ENCODE measurements at regions not wholly inside any gene's neighbourhood (a gene's known extent, or its start where the extent isn't known, plus 50 kb on each side); places are given as distances from the start of the nearest gene placed in this dataset.
A peak's percentile ranks its signal among the peaks of the same experiment; 100 is the strongest.
"Not testable (repeated sequence)": the region's sequence is repeated elsewhere in the genome, so short reads cannot be mapped to it uniquely, and the experiment has no call there.

DNA sequence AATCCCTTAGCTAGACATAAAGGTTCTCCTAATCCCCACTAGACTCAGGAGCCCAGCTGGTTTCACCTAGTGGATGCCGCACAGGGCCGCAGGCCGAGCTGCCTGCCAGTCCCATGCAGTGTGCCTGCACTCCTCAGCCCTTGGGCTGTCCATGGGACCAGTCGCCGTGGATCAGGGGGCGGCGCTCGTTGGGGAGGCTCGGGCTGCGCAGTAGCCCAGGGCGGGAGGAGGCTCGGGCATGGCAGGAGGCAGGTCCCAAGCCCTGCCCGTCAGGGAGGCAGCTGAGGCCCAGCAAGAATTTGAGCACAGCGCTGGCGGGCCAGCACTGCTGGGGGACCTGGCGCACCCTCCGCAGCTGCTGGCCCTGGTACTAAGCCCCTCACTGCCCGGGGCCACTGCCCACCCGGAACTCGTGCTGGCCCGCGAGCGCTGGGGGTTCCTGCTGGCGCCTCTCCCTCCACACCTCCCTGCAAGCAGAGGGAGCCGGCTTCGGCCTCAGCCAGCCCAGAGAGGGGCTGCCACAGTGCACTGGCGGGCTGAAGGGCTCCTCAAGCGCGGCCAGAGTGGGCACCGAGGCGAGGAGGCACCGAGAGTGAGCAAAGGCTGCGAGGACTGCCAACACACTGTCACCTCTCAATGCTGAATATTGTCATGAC is 307.8 kb downstream of the C6orf118 start:
- DNase-seq = no peak

GRCh38 chr6:164998297-164998696 is 311.1 kb downstream of the C6orf118 start:
- no peak for DNase-seq

DNA sequence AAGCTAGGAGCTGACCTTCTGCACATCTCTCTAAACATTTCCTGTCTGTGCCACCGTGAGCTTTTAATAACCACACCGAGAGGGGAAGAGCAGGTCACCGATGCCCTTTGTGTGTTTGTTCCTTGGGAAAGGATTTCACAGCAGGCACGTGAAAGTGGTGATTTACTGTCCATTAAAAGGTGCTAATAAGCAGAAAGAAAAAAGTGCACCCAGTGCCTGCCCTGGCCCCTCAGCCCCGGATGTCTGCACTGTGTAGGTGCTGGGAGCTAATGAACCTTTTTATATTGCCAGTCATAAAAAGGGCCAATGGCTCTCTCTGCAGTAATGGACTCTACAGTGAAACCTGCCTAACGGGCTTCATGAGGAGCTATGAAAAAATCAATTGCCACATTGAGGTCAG is 312.6 kb downstream of the C6orf118 start:
- no peak for DNase-seq

DNA sequence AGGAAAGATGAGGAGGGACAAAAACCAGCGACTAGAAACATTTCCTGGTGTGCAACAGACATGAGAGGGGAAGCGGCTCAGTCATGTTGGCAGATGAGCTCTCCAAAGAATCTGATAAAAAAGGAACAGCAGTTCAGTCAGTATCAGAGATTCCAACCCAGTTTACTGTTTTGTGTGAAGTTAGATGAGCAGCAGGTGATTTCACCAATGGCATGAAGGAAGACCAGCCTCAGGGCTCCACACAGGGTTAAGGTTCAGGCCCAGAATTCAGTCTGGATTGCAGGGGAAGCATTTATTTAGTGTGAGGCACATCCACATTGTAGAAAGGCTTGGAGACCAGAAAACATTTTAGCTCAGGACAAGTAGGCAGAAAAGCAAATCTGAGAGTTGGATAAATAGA is 317.8 kb downstream of the C6orf118 start:
- DNase-seq = no peak

DNA sequence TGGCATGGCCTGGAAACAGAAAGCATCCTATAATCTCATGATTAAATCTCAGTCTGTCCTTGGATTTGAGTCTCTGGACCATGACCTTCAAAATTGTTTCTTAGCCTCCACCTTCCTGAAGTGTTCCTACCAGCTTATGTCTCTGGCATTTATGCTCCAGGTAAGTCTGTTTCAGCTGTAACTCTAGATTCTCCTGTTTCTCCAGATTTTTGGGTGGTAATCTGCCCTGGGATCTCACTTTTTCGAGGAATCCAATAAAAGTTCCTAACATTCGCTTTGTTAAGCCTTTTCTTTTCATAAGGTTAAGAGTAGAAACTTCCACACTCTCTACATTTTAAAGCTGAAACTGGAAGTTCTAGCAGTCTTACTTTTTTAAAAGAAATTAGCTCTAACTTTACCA is 318.5 kb downstream of the C6orf118 start:
- DNase-seq = no peak

GRCh38 chr6:164982389-164982788 is 327.0 kb downstream of the C6orf118 start:
- DNase-seq = no peak

- DNase-seq = no peak
Observed at GRCh38 chr6:164967102-164967501, 342.3 kb downstream of the C6orf118 start.

DNA sequence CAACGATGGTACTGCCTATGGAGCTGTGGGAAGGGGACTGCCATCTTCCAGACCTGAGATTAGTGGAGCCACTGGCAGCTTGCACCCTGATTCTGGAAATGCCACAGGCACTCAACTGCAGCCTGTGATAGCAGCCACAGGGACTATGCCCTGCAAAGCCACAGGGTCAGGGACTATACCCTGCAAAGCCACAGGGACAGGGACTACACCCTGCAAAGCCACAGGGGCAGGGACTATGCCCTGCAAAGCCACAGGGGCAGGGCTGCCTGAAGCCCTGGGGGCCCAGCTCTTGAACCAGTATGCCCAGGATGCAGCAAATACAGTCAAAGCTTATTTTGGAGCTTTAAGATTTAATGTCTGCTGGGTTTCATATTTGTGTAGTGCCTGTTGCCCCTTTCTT is 346.6 kb downstream of the C6orf118 start:
- DNase-seq = no peak

- no peak for DNase-seq
Observed at GRCh38 chr6:164947164-164947563, 362.2 kb downstream of the C6orf118 start.

GRCh38 chr6:164942271-164942670 is 367.1 kb downstream of the C6orf118 start:
- DNase-seq = no peak

- DNase-seq = not testable (repeated sequence)
Observed at GRCh38 chr6:164933238-164933794, 376.1 kb downstream of the C6orf118 start.

GRCh38 chr6:164929408-164929977 is 379.9 kb downstream of the C6orf118 start:
- DNase-seq = no peak

DNA sequence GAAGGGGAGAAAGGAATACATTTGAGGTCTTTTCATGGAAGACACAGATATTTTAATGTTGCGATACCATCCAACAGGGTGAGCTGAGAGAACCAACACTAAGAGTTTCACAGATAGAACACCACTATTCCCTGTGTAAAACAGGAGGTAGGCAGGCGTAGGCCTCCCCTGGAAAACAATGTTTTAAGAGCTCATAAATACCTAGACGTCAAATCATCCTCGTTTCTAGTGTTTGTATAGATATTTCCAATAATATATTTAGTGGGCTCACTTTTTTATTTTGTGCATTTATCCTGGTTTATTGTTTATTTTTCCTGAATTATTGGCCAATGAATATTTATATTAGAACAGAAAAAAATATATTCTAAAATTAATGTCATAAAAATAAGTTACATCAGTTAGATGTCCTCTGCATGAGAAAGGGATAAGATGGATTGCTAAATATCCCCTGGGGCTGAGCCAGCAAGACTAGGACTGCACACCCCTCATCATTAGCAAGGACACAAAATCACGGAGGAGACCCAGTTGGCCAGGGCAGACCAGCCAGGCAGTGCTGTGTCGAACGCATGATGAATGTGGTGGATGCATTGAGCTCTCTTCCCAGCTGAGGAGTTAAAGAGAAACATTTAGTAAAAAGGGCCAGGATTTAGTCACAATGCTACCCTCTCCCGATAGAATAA is 380.5 kb downstream of the C6orf118 start:
- no peak for DNase-seq

- DNase-seq = no peak
Observed at GRCh38 chr6:164928057-164928727, 381.2 kb downstream of the C6orf118 start.

- DNase-seq = no peak
Observed at GRCh38 chr6:164927288-164928056, 381.9 kb downstream of the C6orf118 start.

- no peak for DNase-seq
Observed at GRCh38 chr6:164926686-164927085, 382.7 kb downstream of the C6orf118 start.

GRCh38 chr6:164925681-164926530 is 383.5 kb downstream of the C6orf118 start:
- DNase-seq = no peak

DNA sequence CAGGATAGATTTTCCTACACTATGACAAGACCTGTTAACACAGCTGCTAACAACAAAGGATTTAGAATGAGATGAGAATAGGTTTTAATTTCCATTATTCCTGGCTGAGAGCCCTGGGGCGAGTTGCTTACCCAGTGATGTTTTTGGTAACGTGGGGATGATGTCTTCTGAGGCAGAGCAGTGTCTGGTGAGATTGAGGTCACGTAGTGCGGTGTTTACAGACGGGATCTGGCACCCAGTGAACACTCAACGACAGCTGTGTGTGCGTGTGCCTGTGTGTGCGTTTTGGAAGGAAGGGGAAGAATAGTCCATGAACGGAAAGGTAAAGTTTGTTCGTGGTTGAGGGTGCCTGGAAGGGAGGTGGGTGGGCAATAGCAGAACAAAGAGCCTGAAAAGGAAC is 384.7 kb downstream of the C6orf118 start:
- DNase-seq = peak; percentile 38

DNA sequence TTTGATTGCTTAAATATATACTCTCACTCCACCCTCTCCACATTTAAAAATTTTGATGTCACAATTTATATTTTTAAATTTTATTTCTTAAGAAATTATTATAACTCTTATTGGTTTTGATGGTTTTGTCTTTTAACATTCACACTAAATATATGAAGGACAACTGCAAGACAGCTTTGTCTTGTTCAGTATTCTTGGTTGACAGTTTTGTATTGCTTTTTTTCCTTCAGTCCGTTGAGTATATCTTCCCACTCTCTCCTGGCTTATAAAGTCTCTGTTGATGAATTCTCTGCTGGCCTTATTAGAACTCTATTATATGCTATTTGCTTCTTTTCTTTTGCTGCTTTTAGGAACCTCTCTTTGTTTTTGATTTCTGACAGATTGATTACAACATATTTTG is 392.2 kb downstream of the C6orf118 start:
- DNase-seq = no peak

DNA sequence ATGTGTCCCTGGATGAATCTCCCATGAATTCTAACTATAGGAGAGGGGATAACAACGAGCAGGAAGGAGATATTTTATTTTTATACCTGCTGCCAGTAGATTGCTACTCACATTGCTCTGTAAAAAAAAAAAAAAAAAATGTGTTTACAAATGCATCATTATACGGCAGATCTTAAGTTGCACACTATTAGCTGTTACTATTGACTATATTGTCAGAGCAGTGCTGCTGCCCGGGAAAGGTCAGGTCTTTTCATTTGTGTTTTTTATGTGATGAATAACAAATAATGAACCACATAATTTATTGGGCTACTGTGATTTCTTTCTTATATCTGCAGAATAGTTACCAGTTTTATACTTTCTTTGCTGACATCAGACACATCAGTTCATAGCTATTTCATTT is 393.3 kb downstream of the C6orf118 start:
- no peak for DNase-seq

DNA sequence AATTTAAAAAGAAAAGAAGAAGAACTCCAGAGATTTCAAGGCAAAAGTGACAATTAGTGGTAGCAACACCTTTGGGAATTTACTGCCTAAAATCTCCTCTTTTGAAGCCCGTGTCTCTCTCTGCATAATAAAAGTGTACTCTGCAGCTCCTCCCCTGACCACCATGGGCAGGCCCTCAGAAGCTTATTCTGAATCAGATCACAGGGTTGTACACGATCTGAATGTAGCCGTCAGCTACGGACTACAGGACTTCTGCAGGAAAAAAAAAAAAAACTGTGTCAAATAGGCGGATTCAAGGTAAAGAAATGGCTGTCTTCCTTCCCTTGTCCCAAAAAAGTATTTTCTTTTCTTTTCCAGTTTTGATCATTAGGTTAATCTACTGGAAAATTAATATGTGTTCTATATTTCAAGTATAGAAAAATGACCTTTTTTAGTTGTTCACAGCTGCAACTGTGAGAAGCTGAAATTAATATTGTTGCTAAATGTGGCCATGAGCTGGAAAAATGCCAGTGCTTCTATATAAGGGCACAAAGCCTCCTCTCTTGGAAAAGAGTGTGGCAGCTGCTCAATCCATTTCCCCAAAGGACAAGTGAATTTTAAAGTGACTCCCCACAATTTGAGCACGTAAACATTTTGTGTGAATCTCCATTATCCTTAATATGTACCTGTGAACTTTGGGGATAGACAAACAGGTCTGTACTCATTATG is 397.4 kb downstream of the C6orf118 start:
- peak; percentile 51 for DNase-seq

All from COR-L47 (cell line).